ENCODE measurements at regions not wholly inside any gene's neighbourhood (a gene's known extent, or its start where the extent isn't known, plus 50 kb on each side); places are given as distances from the start of the nearest gene placed in this dataset.

GRCh38 chr20:57872816-57873409 is 163.1 kb upstream of the PMEPA1 start:
- Mint-ChIP-seq H3K27ac (no peak overlapping the region; the same call in 1 of the 2 replicates), H3K27me3 (ENCODE audit: insufficient read depth, low read depth, poor library complexity) (peaks cover 9% of the 10 kb centered on the region), H3K36me3 (ENCODE audit: low read depth) (no peaks in the 10 kb centered on the region), H3K4me1 (peaks cover 15% of the 10 kb centered on the region), H3K4me3 (no peak overlapping the region), H3K9me3 (no peaks in the 10 kb centered on the region)
- Histone ChIP-seq H4K20me1 (replicated peaks; ENCODE audit: insufficient read depth) (no peaks in the 10 kb centered on the region), H3K4me1 (ENCODE audit: insufficient read depth) (no peaks in the 10 kb centered on the region), H3K36me3 (ENCODE audit: insufficient read depth) (no peaks in the 10 kb centered on the region), H3F3A (replicated peaks; ENCODE audit: low read depth) (no peaks in the 10 kb centered on the region), H3K9me2 (ENCODE audit: insufficient read depth) (no peaks in the 10 kb centered on the region), H3K79me2 (replicated peaks; ENCODE audit: insufficient read depth) (no peaks in the 10 kb centered on the region), H3K27me3 (ENCODE audit: insufficient read depth) (no peaks in the 10 kb centered on the region), H3K4me3 (no peak overlapping the region), H3K27ac (ENCODE audit: low read depth) (no peak overlapping the region), H3K4me2 (no peak overlapping the region), H2AFZ (no peak overlapping the region)
- no peak for TF ChIP-seq CREB1 (CRISPR knock-in tag; IDR thresholded peaks at IDR 0.05; ENCODE audit: low read depth)
- no peak for TF ChIP-seq NANOG (IDR thresholded peaks at IDR 0.05; ENCODE audit: borderline replicate concordance)
- no peak for TF ChIP-seq EZH2phosphoT487 (IDR thresholded peaks at IDR 0.05; ENCODE audit: unreplicated experiment)
- TF ChIP-seq, protein P1, sequence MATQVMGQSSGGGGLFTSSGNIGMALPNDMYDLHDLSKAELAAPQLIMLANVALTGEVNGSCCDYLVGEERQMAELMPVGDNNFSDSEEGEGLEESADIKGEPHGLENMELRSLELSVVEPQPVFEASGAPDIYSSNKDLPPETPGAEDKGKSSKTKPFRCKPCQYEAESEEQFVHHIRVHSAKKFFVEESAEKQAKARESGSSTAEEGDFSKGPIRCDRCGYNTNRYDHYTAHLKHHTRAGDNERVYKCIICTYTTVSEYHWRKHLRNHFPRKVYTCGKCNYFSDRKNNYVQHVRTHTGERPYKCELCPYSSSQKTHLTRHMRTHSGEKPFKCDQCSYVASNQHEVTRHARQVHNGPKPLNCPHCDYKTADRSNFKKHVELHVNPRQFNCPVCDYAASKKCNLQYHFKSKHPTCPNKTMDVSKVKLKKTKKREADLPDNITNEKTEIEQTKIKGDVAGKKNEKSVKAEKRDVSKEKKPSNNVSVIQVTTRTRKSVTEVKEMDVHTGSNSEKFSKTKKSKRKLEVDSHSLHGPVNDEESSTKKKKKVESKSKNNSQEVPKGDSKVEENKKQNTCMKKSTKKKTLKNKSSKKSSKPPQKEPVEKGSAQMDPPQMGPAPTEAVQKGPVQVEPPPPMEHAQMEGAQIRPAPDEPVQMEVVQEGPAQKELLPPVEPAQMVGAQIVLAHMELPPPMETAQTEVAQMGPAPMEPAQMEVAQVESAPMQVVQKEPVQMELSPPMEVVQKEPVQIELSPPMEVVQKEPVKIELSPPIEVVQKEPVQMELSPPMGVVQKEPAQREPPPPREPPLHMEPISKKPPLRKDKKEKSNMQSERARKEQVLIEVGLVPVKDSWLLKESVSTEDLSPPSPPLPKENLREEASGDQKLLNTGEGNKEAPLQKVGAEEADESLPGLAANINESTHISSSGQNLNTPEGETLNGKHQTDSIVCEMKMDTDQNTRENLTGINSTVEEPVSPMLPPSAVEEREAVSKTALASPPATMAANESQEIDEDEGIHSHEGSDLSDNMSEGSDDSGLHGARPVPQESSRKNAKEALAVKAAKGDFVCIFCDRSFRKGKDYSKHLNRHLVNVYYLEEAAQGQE (IDR thresholded peaks at IDR 0.05; ENCODE audit: unreplicated experiment), result no peak
- TF ChIP-seq STAT1 (IDR thresholded peaks at IDR 0.05; ENCODE audit: unreplicated experiment), result no peak
- TF ChIP-seq, protein P2, sequence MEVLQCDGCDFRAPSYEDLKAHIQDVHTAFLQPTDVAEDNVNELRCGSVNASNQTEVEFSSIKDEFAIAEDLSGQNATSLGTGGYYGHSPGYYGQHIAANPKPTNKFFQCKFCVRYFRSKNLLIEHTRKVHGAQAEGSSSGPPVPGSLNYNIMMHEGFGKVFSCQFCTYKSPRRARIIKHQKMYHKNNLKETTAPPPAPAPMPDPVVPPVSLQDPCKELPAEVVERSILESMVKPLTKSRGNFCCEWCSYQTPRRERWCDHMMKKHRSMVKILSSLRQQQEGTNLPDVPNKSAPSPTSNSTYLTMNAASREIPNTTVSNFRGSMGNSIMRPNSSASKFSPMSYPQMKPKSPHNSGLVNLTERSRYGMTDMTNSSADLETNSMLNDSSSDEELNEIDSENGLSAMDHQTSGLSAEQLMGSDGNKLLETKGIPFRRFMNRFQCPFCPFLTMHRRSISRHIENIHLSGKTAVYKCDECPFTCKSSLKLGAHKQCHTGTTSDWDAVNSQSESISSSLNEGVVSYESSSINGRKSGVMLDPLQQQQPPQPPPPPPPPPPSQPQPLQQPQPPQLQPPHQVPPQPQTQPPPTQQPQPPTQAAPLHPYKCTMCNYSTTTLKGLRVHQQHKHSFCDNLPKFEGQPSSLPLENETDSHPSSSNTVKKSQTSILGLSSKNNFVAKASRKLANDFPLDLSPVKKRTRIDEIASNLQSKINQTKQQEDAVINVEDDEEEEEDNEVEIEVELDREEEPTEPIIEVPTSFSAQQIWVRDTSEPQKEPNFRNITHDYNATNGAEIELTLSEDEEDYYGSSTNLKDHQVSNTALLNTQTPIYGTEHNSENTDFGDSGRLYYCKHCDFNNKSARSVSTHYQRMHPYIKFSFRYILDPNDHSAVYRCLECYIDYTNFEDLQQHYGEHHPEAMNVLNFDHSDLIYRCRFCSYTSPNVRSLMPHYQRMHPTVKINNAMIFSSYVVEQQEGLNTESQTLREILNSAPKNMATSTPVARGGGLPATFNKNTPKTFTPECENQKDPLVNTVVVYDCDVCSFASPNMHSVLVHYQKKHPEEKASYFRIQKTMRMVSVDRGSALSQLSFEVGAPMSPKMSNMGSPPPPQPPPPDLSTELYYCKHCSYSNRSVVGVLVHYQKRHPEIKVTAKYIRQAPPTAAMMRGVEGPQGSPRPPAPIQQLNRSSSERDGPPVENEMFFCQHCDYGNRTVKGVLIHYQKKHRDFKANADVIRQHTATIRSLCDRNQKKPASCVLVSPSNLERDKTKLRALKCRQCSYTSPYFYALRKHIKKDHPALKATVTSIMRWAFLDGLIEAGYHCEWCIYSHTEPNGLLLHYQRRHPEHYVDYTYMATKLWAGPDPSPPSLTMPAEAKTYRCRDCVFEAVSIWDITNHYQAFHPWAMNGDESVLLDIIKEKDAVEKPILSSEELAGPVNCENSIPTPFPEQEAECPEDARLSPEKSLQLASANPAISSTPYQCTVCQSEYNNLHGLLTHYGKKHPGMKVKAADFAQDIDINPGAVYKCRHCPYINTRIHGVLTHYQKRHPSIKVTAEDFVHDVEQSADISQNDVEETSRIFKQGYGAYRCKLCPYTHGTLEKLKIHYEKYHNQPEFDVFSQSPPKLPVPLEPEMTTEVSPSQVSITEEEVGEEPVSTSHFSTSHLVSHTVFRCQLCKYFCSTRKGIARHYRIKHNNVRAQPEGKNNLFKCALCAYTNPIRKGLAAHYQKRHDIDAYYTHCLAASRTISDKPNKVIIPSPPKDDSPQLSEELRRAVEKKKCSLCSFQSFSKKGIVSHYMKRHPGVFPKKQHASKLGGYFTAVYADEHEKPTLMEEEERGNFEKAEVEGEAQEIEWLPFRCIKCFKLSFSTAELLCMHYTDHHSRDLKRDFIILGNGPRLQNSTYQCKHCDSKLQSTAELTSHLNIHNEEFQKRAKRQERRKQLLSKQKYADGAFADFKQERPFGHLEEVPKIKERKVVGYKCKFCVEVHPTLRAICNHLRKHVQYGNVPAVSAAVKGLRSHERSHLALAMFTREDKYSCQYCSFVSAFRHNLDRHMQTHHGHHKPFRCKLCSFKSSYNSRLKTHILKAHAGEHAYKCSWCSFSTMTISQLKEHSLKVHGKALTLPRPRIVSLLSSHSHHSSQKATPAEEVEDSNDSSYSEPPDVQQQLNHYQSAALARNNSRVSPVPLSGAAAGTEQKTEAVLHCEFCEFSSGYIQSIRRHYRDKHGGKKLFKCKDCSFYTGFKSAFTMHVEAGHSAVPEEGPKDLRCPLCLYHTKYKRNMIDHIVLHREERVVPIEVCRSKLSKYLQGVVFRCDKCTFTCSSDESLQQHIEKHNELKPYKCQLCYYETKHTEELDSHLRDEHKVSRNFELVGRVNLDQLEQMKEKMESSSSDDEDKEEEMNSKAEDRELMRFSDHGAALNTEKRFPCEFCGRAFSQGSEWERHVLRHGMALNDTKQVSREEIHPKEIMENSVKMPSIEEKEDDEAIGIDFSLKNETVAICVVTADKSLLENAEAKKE (CRISPR knock-in tag; IDR thresholded peaks at IDR 0.05), result no peak
- no peak for TF ChIP-seq POLR2AphosphoS5 (IDR thresholded peaks at IDR 0.05; ENCODE audit: low read depth)
- TF ChIP-seq ZNF114 (CRISPR knock-in tag; IDR thresholded peaks at IDR 0.05), result no peak
- no peak for TF ChIP-seq EZH2 (IDR thresholded peaks at IDR 0.05; ENCODE audit: low read depth, unreplicated experiment)
- no peak for TF ChIP-seq CTCF (conservative IDR thresholded peaks at IDR 0.05; ENCODE audit: low read depth in 2 of 2)
- TF ChIP-seq ZNF331 (CRISPR knock-in tag; IDR thresholded peaks at IDR 0.05; ENCODE audit: low read depth), result no peak
- TF ChIP-seq ETS1 (IDR thresholded peaks at IDR 0.05), result no peak
- TF ChIP-seq JUNB (IDR thresholded peaks at IDR 0.05; ENCODE audit: unreplicated experiment), result no peak
- DNase-seq (ENCODE audit: low spot score) (no peak), ATAC-seq (no peak)
